22Rv1 (cell line): ENCODE measurements at regions not wholly inside any gene's neighbourhood (a gene's known extent, or its start where the extent isn't known, plus 50 kb on each side); places are given as distances from the start of the nearest gene placed in this dataset.

Experiments
- ZFX ChIP-seq: fragments of 450-650 bp; IDR thresholded peaks from 2 replicates; pipeline ENCODE4 v1.6.1; 2017; ENCODE audit warnings: antibody characterized with exemption, borderline replicate concordance
- TF ChIP-seq, protein P1 (sequence below): fragments of 450-650 bp; IDR thresholded peaks from 2 replicates; pipeline ENCODE4 v1.5.1; 2017; ENCODE audit warnings: mild to moderate bottlenecking

- TF ChIP-seq, protein P1, sequence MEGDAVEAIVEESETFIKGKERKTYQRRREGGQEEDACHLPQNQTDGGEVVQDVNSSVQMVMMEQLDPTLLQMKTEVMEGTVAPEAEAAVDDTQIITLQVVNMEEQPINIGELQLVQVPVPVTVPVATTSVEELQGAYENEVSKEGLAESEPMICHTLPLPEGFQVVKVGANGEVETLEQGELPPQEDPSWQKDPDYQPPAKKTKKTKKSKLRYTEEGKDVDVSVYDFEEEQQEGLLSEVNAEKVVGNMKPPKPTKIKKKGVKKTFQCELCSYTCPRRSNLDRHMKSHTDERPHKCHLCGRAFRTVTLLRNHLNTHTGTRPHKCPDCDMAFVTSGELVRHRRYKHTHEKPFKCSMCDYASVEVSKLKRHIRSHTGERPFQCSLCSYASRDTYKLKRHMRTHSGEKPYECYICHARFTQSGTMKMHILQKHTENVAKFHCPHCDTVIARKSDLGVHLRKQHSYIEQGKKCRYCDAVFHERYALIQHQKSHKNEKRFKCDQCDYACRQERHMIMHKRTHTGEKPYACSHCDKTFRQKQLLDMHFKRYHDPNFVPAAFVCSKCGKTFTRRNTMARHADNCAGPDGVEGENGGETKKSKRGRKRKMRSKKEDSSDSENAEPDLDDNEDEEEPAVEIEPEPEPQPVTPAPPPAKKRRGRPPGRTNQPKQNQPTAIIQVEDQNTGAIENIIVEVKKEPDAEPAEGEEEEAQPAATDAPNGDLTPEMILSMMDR: no peak
- TF ChIP-seq ZFX: no peak
Measured at GRCh38 chr16:22633280-22633679, 122.6 kb downstream of the NPIPB5 start.
